ENCODE measurements at regions not wholly inside any gene's neighbourhood (a gene's known extent, or its start where the extent isn't known, plus 50 kb on each side); places are given as distances from the start of the nearest gene placed in this dataset.

DNA sequence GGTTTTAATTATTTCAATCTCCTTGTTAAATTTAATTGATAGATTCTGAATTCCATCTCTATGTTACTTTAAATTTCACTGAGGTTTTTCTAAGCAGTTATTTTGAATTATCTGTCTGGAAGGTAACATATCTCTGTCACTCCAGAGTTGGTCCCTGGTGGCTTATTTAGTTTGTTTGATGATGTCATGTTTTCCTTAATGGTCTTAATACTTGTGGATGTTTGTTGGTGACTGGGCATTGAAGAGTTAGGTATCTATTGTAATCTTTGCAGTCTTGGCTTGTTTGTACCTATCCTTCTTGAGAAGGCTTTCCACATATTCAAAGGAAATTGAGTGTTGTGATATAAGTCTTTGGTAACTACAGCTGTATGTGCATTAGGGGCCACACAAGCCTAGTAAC lies 810.0 kb upstream of the NEGR1 start:
- TF ChIP-seq, protein P1, sequence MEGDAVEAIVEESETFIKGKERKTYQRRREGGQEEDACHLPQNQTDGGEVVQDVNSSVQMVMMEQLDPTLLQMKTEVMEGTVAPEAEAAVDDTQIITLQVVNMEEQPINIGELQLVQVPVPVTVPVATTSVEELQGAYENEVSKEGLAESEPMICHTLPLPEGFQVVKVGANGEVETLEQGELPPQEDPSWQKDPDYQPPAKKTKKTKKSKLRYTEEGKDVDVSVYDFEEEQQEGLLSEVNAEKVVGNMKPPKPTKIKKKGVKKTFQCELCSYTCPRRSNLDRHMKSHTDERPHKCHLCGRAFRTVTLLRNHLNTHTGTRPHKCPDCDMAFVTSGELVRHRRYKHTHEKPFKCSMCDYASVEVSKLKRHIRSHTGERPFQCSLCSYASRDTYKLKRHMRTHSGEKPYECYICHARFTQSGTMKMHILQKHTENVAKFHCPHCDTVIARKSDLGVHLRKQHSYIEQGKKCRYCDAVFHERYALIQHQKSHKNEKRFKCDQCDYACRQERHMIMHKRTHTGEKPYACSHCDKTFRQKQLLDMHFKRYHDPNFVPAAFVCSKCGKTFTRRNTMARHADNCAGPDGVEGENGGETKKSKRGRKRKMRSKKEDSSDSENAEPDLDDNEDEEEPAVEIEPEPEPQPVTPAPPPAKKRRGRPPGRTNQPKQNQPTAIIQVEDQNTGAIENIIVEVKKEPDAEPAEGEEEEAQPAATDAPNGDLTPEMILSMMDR (IDR thresholded peaks at IDR 0.05), result no peak
- no peak for TF ChIP-seq POLR2A (IDR thresholded peaks at IDR 0.05)

Measured in testis (tissue), 2 donors.